Activated naive CD4-positive, alpha-beta T cell treated with anti-CD3 and anti-CD28 coated beads, Interleukin-2, amount 50 U/mL, for 24 hours (primary cell): ENCODE measurements at regions not wholly inside any gene's neighbourhood (a gene's known extent, or its start where the extent isn't known, plus 50 kb on each side); places are given as distances from the start of the nearest gene placed in this dataset.

Experiments
- H3K27ac Mint-ChIP-seq: one replicate; pipeline ENCODE4 v1.8.0; 2021; ENCODE audit warnings: mild to moderate bottlenecking, mixed read lengths
- H3K27me3 Mint-ChIP-seq: one replicate; pipeline ENCODE4 v1.8.0; 2021; ENCODE audit warnings: mixed read lengths
- H3K36me3 Mint-ChIP-seq: one replicate; pipeline ENCODE4 v1.8.0; 2021; ENCODE audit warnings: mixed read lengths
- H3K4me1 Mint-ChIP-seq: one replicate; pipeline ENCODE4 v1.8.0; 2021; ENCODE audit warnings: mixed read lengths
- H3K4me3 Mint-ChIP-seq: one replicate; pipeline ENCODE4 v1.8.0; 2021; ENCODE audit warnings: mild to moderate bottlenecking, mixed read lengths
- H3K9me3 Mint-ChIP-seq: one replicate; pipeline ENCODE4 v1.8.0; 2021; ENCODE audit warnings: mixed read lengths

- Mint-ChIP-seq H3K4me1 (peaks cover 7% of the 10 kb centered on the region), H3K27me3 (no peaks in the 10 kb centered on the region), H3K9me3 (no peaks in the 10 kb centered on the region), H3K4me3 (no peak overlapping the region), H3K36me3 (no peaks in the 10 kb centered on the region), H3K27ac (no peak overlapping the region)
These were observed 123.8 kb upstream of the CMC1 start for GRCh38 chr3:28117598-28117997.

- no peak overlapping the region for H3K27ac Mint-ChIP-seq
These were observed 123.3 kb upstream of the CMC1 start for GRCh38 chr3:28118087-28118486.

GRCh38 chr3:28122227-28122626 lies 119.2 kb upstream of the CMC1 start:
- Mint-ChIP-seq H3K27ac (no peak overlapping the region), H3K27me3 (no peaks in the 10 kb centered on the region), H3K4me1 (peaks cover 14% of the 10 kb centered on the region), H3K4me3 (no peak overlapping the region), H3K36me3 (no peaks in the 10 kb centered on the region), H3K9me3 (no peaks in the 10 kb centered on the region)

More at GRCh38 chr3:28118087-28118486, 123.3 kb upstream of the CMC1 start:
- Mint-ChIP-seq H3K9me3 (no peaks in the 10 kb centered on the region), H3K4me1 (peaks cover 7% of the 10 kb centered on the region), H3K36me3 (no peaks in the 10 kb centered on the region), H3K4me3 (no peak overlapping the region), H3K27me3 (no peaks in the 10 kb centered on the region)

- no peak overlapping the region for H3K27ac Mint-ChIP-seq
- H3K27me3 Mint-ChIP-seq: no peaks in the 10 kb centered on the region
- H3K4me1 Mint-ChIP-seq: peaks cover 7% of the 10 kb centered on the region
- H3K36me3 Mint-ChIP-seq: no peaks in the 10 kb centered on the region
- H3K4me3 Mint-ChIP-seq: no peak overlapping the region
- no peaks in the 10 kb centered on the region for H3K9me3 Mint-ChIP-seq
These were observed 116.5 kb upstream of the CMC1 start for GRCh38 chr3:28124882-28125281.

GRCh38 chr3:28125342-28125741 lies 116.1 kb upstream of the CMC1 start:
- Mint-ChIP-seq H3K27me3 (no peaks in the 10 kb centered on the region), H3K4me3 (no peak overlapping the region), H3K4me1 (peaks cover 7% of the 10 kb centered on the region), H3K36me3 (no peaks in the 10 kb centered on the region), H3K27ac (no peak overlapping the region), H3K9me3 (no peaks in the 10 kb centered on the region)

- H3K9me3 Mint-ChIP-seq: no peaks in the 10 kb centered on the region
- H3K4me3 Mint-ChIP-seq: no peak overlapping the region
- no peaks in the 10 kb centered on the region for H3K36me3 Mint-ChIP-seq
- H3K27me3 Mint-ChIP-seq: no peaks in the 10 kb centered on the region
- H3K27ac Mint-ChIP-seq: no peak overlapping the region
- no peaks in the 10 kb centered on the region for H3K4me1 Mint-ChIP-seq
These were observed 110.6 kb upstream of the CMC1 start for GRCh38 chr3:28130836-28131235.

GRCh38 chr3:28132941-28133340 lies 108.5 kb upstream of the CMC1 start:
- no peaks in the 10 kb centered on the region for H3K27me3 Mint-ChIP-seq
- no peaks in the 10 kb centered on the region for H3K9me3 Mint-ChIP-seq
- H3K36me3 Mint-ChIP-seq: no peaks in the 10 kb centered on the region
- no peak overlapping the region for H3K27ac Mint-ChIP-seq
- no peaks in the 10 kb centered on the region for H3K4me1 Mint-ChIP-seq
- no peak overlapping the region for H3K4me3 Mint-ChIP-seq

GRCh38 chr3:28134198-28134597 lies 107.2 kb upstream of the CMC1 start:
- H3K27me3 Mint-ChIP-seq: no peaks in the 10 kb centered on the region
- no peaks in the 10 kb centered on the region for H3K36me3 Mint-ChIP-seq
- H3K9me3 Mint-ChIP-seq: no peaks in the 10 kb centered on the region
- no peaks in the 10 kb centered on the region for H3K4me1 Mint-ChIP-seq
- H3K27ac Mint-ChIP-seq: no peak overlapping the region
- H3K4me3 Mint-ChIP-seq: no peak overlapping the region

- Mint-ChIP-seq H3K27me3 (no peaks in the 10 kb centered on the region), H3K4me3 (no peak overlapping the region), H3K4me1 (no peaks in the 10 kb centered on the region), H3K27ac (no peak overlapping the region), H3K36me3 (no peaks in the 10 kb centered on the region), H3K9me3 (no peaks in the 10 kb centered on the region)
These were observed 106.5 kb upstream of the CMC1 start for GRCh38 chr3:28134792-28135375.

GRCh38 chr3:28136607-28137216 lies 104.7 kb upstream of the CMC1 start:
- no peaks in the 10 kb centered on the region for H3K36me3 Mint-ChIP-seq
- H3K4me3 Mint-ChIP-seq: no peak overlapping the region
- no peaks in the 10 kb centered on the region for H3K4me1 Mint-ChIP-seq
- H3K27me3 Mint-ChIP-seq: no peaks in the 10 kb centered on the region
- no peaks in the 10 kb centered on the region for H3K9me3 Mint-ChIP-seq
- no peak overlapping the region for H3K27ac Mint-ChIP-seq

- H3K4me1 Mint-ChIP-seq: peaks cover 7% of the 10 kb centered on the region
- no peaks in the 10 kb centered on the region for H3K9me3 Mint-ChIP-seq
- no peak overlapping the region for H3K4me3 Mint-ChIP-seq
- no peaks in the 10 kb centered on the region for H3K36me3 Mint-ChIP-seq
- H3K27me3 Mint-ChIP-seq: no peaks in the 10 kb centered on the region
- no peak overlapping the region for H3K27ac Mint-ChIP-seq
These were observed 103.3 kb upstream of the CMC1 start for GRCh38 chr3:28138043-28138610.

GRCh38 chr3:28139288-28139687 lies 102.1 kb upstream of the CMC1 start:
- H3K9me3 Mint-ChIP-seq: no peaks in the 10 kb centered on the region
- peaks cover 7% of the 10 kb centered on the region for H3K4me1 Mint-ChIP-seq
- H3K4me3 Mint-ChIP-seq: no peak overlapping the region
- no peaks in the 10 kb centered on the region for H3K27me3 Mint-ChIP-seq
- H3K27ac Mint-ChIP-seq: no peak overlapping the region
- no peaks in the 10 kb centered on the region for H3K36me3 Mint-ChIP-seq

- no peaks in the 10 kb centered on the region for H3K36me3 Mint-ChIP-seq
- no peaks in the 10 kb centered on the region for H3K27me3 Mint-ChIP-seq
- H3K4me1 Mint-ChIP-seq: peaks cover 7% of the 10 kb centered on the region
- no peak overlapping the region for H3K4me3 Mint-ChIP-seq
- no peak overlapping the region for H3K27ac Mint-ChIP-seq
- H3K9me3 Mint-ChIP-seq: no peaks in the 10 kb centered on the region
These were observed 101.3 kb upstream of the CMC1 start for GRCh38 chr3:28139967-28140634.

GRCh38 chr3:28140664-28141063 lies 100.8 kb upstream of the CMC1 start:
- Mint-ChIP-seq H3K36me3 (no peaks in the 10 kb centered on the region), H3K4me1 (peaks cover 7% of the 10 kb centered on the region)

GRCh38 chr3:28149960-28150359 lies 91.5 kb upstream of the CMC1 start:
- H3K9me3 Mint-ChIP-seq: no peaks in the 10 kb centered on the region
- no peak overlapping the region for H3K4me3 Mint-ChIP-seq
- H3K36me3 Mint-ChIP-seq: peaks cover 3% of the 10 kb centered on the region
- H3K4me1 Mint-ChIP-seq: peaks cover 12% of the 10 kb centered on the region
- peaks cover 1% of the 10 kb centered on the region for H3K27me3 Mint-ChIP-seq
- H3K27ac Mint-ChIP-seq: no peak overlapping the region

More at GRCh38 chr3:28140664-28141063, 100.8 kb upstream of the CMC1 start:
- Mint-ChIP-seq H3K27ac (no peak overlapping the region), H3K9me3 (no peaks in the 10 kb centered on the region), H3K4me3 (no peak overlapping the region), H3K27me3 (no peaks in the 10 kb centered on the region)
